AML-193 (cell line): ENCODE measurements at regions not wholly inside any gene's neighbourhood (a gene's known extent, or its start where the extent isn't known, plus 50 kb on each side); places are given as distances from the start of the nearest gene placed in this dataset.
"Not testable (repeated sequence)": the region's sequence is repeated elsewhere in the genome, so short reads cannot be mapped to it uniquely, and the experiment has no call there.

Source experiments
- DNase-seq, 2 experiments: peaks; one replicate each; lab custom pipeline; 2025; lab: John Stamatoyannopoulos, UW

DNA sequence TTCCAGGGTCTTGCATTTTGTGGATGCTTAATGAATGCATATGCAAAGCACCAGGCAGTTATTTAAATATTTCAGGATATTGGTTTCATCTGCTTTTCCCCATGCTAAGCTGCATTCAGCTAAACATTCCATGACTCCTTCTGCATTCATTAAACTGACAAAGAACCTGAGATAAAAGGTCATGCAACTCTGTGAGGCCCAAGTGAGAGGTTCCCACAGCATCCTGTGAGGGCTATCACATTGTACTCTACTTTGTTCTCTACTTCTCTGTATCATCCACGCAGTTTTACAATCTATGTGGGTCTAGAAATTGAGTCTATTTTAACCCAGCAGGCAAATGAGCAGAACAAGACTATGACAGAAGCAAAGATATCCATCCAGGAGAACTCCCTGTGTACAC is 86.4 kb upstream of the PRSS16 start:
- DNase-seq, result no peak

GRCh38 chr6:27161603-27161945 is 85.9 kb upstream of the PRSS16 start:
- DNase-seq, result no peak

GRCh38 chr6:27161946-27162603 is 85.4 kb upstream of the PRSS16 start:
- peak; percentile 77 to 86 for DNase-seq

- DNase-seq, result peak; percentile 48 to 59
Measured at GRCh38 chr6:27163834-27164233, 83.7 kb upstream of the PRSS16 start.

- DNase-seq, result no peak
Measured at GRCh38 chr6:27168108-27168507, 79.4 kb upstream of the PRSS16 start.

DNA sequence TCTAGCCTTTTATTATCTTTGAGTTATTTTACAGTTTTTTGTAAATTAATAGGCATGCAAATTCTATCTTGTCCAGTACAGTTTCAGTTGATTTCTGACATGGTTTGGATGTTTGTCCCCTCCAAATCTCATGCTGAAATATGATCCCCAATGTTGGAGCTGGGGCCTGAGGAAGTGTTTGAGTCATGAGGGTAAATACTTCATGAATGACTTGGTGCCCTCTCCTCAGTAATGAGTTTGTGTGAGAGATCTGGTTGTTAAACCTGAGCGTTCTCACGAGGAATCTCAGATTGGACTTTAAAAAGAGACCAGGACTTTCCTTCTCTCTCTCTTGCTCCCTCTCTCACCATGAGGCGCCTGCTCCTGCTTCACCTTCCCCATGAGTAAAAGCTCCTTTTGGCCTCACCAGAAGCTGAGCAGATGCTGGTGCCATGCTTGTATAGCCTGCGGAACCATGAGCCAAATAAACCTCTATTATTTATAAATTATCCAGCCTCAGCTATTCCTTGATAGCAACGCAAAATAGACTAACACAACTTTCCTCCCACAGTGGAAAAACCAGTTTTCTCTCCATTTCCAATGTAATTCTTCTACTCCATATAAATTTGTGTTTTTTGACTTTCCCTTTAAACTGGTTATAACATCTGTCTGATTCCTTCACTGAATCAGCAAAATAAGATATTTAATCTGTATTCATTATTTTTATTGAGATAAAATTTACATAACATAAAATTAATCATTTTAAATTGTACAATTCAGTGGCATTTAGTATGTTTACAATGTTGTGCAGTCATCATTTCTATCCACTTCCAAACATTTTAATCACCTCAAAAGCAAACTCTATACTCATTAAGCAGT is 78.7 kb upstream of the PRSS16 start:
- no peak for DNase-seq

DNA sequence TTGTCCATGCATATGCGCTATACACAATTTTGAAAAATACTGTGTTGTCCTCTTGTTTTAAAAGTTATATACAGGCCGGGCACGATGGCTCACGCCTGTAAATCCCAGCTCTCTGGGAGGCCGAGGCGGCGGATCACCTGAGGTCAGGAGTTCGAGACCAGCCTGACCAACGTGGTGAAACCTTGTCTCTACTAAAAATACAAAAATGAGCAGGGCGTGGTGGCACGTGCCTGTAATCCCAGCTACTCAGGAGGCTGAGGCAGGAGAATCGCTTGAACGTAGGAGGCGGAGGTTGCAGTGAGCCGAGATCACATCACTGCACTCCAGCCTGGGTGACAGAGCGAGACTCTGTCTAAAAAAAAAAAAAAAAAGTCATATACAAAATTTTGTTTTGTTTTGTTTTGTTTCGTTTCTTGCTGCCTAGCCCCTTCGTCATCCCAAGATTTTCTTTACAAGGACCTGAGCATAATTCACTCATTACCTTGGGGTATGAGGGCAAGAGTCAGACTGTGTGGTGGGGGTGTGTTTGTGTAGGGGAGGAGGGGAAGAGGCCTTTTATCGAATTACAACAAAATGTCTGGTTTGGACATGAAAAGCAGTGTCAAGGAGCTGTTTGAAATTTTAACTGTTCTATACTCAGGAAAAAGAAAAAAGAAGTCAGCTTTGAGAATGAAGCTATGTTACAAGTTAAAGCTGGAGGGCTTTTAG is 74.8 kb upstream of the PRSS16 start:
- DNase-seq, result not testable (repeated sequence)

GRCh38 chr6:27173232-27173601 is 74.3 kb upstream of the PRSS16 start:
- not testable (repeated sequence) for DNase-seq

- no peak for DNase-seq
Measured at GRCh38 chr6:27174958-27175357, 72.5 kb upstream of the PRSS16 start.

DNA sequence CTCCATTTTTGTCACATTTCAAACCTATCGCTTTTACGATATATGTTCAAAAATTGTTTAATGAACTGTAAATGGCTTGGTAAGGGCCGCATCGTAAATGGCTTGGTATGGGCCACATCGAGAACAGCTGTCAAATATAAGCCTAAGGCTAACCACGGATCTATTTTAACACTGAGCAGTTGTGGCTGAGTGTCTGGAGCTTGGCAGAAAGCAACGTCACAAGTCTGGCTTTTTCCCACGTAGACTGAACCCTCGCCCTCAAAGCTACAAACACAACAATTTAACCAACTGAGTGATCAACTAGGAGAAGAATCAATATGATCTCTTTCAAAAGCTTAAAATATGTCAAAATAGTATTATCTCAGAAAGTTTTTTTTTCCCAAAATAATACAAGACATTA is 71.4 kb upstream of the PRSS16 start:
- DNase-seq, result no peak

- peak; percentile 57 to 71 for DNase-seq
Measured at GRCh38 chr6:27176523-27177484, 70.7 kb upstream of the PRSS16 start.

DNA sequence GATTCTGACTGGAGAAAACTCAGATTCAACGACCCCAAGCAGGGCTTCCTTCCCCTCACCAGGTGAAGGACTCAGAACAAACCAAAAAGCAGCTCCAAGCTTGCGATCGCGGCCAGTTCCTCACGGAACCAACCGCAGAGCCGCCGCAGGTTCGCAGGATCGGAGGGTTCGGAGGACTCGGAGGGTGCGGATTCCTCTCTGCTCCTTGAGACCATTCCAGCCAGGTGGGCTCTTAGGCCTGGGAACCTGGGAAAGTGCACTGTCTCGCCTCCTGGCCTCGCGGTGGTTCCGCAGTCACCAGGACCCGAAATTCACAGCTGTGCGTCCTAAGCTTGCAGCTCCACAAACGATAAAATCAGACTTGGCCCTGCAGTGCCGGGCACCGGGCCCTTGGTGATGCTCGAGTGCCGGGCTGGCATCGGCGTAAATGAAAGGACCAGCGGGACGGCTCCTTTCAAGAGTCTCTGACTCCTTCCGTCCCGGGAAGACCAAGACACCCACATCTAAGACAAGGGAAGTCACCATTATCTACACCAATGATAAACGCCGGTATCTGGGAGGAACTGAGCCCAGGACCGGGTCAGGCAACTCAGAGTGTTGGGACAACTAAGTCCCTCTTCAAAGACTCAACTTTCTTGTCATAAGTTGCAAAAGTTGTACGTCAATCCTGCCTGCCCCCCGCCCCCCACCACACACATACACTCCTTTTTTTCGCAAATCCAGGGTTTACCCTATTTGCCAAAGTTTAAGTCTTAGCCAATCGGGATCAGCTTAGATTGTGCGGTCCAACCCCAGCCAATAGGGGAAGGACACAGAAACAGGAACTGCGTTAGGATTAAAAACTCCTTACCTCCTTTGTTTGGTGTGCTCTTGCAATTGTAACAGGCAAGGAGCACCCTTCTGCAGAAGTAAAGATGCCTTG is 69.8 kb upstream of the PRSS16 start:
- peak; percentile 87 to 89 for DNase-seq

DNA sequence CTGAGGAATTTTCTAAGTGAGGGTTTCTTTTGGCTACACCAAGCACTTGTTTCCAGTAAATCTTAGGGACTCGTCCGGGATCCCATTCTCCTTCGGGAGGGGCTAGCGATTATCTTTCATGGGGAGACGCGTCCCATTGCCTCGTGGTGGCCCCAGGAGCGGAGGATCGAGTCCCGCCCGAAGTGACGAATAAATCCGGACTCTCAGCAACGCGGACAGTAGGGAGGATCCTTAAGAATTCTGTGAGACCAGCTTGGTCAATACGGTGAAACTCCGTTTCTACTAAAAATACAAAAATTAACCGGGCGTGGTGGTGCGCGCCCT is 69.1 kb upstream of the PRSS16 start:
- no peak for DNase-seq

GRCh38 chr6:27178860-27179259 is 68.6 kb upstream of the PRSS16 start:
- DNase-seq, result no peak

GRCh38 chr6:27183060-27183832 is 64.3 kb upstream of the PRSS16 start:
- no peak for DNase-seq

- DNase-seq, result no peak
Measured at GRCh38 chr6:27187231-27188060, 60.1 kb upstream of the PRSS16 start.

GRCh38 chr6:27188061-27188884 is 59.2 kb upstream of the PRSS16 start:
- DNase-seq, result peak; percentile 78 to 82

DNA sequence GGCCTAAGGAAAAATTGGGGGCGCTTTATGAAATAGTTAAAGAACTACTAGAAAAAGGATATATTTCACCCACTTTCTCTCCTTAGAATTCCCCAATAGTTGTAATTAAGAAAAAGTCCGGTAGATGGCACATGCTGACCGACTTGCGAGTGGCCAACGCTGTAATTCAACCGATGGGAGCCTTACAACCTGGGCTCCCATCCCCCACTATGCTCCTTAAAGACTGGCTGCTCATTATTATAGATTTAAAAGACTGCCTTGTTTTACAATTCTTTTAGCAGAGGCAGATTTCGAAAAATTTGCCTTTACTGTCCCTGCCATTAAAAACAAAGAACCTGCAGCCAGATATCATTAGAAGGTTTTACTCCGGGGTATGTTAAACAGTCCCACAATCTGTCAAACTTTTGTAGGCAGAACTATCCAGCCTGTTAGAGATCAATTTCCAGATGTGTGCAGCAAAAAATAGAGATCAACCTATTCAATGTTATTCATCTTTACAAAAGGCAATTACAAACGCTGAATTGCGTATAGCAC is 58.5 kb upstream of the PRSS16 start:
- peak; percentile 88 to 93 for DNase-seq
